ENCODE measurements at regions not wholly inside any gene's neighbourhood (a gene's known extent, or its start where the extent isn't known, plus 50 kb on each side); places are given as distances from the start of the nearest gene placed in this dataset.

DNA sequence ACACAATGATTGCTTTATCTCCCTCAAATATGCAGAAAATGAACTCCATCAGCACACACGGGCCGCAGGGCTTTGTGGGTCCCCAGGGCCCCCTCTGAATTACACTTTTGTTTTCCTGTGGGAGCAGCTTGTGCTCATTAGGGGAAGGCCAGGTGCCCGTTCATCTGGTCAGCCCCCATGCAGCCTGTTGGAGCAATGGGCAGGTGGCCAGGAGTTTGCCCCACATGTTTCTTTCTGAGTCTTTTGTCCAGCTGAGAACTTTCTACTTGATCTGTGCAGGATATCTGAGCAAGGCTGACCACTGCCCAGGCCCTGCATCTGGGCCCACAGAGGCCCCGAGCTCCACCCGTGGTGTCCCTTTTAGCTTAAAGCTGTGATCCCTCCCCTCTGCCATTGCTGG is 105.3 kb upstream of the FAM20C start:
- Histone ChIP-seq H2BK15ac (ENCODE audit: low read depth, low read length) (no peak overlapping the region), H3K4me2 (ENCODE audit: low read depth, low read length) (no peak overlapping the region), H3K9me1 (ENCODE audit: insufficient read depth, low read length) (peaks cover 32% of the 10 kb centered on the region), H2BK120ac (ENCODE audit: low read depth, low read length) (peak overlapping the region; percentile 98; the same call in 1 of the 2 replicates), H4K8ac (ENCODE audit: low read depth in 2 of 2, low read length in 2 of 2) (peak overlapping the region in 1 of 2 experiments; percentile 13; a peak in 2 of 4 replicates), H2BK5ac (ENCODE audit: low read depth, low read length, poor library complexity, severe bottlenecking) (no peak overlapping the region), H3K9me3 (ENCODE audit: control insufficient read depth, insufficient read depth, low read length) (no peaks in the 10 kb centered on the region), H3K27ac (ENCODE audit: insufficient read depth, low read length) (no peak overlapping the region), H4K91ac (ENCODE audit: insufficient read depth, low read depth, low read length) (peak overlapping the region; percentile 92), H3K36me3 (ENCODE audit: control insufficient read depth, insufficient read depth, low read length) (no peaks in the 10 kb centered on the region), H2AFZ (replicated peaks; ENCODE audit: low read length, poor library complexity) (no peak overlapping the region), H4K5ac (ENCODE audit: low read depth, low read length) (no peak overlapping the region), H3K27me3 (ENCODE audit: control insufficient read depth, insufficient read depth, low read length) (no peaks in the 10 kb centered on the region), H3K79me1 (ENCODE audit: low read depth in 1 of 2, low read length in 2 of 2) (peaks cover 0 to 15% of the 10 kb centered on the region in 2 experiments; a peak in 2 of 4 replicates), H4K20me1 (ENCODE audit: insufficient read depth, low read length) (no peaks in the 10 kb centered on the region), H3K9ac (ENCODE audit: low read depth, low read length) (no peak overlapping the region), H3K4me1 (ENCODE audit: control insufficient read depth, insufficient read depth, low read length) (peaks cover 37% of the 10 kb centered on the region), H3K56ac (ENCODE audit: extremely low read depth, insufficient read depth, low read length) (no peak overlapping the region), H3K18ac (ENCODE audit: low read depth, low read length) (no peak overlapping the region), H2BK20ac (ENCODE audit: low read depth, low read length) (no peak overlapping the region), H2AK9ac (replicated peaks; ENCODE audit: low read depth, low read length, poor library complexity) (peak overlapping the region; percentile 34), H3K14ac (replicated peaks; ENCODE audit: low read depth, low read length) (peak overlapping the region; percentile 49; the same call in 1 of the 2 replicates), H3K4me3 (ENCODE audit: insufficient read depth, low read depth, low read length) (no peak overlapping the region), H3K23ac (ENCODE audit: low read depth, low read length) (no peak overlapping the region), H3K4ac (ENCODE audit: low read depth, low read length) (peak overlapping the region; percentile 98), H2AK5ac (ENCODE audit: low read depth, low read length) (peak overlapping the region; percentile 96)
- CTCF ChIA-PET, result no interaction called here
- dilution Hi-C loops (cut with HindIII; ENCODE audit: low sequenced_read_pairs, unreplicated experiment) (no loop called here), in situ Hi-C loops (cut with MboI; ENCODE audit: low sequenced_read_pairs) (no loop called here), intact Hi-C loops (cut with micrococcal nuclease) (no loop called here)
- no peak for ATAC-seq (ENCODE audit: low read depth)
- 100% methylated on average over 1 of the region's 5 CpGs; no CpG with 5 or more reads in 1 of the 2 experiments for WGBS, 2 experiments (ENCODE audit: extremely low coverage in 2 of 2, insufficient read length in 1 of 2)
- DNase-seq, result no peak
- TF ChIP-seq RCOR1 (IDR thresholded peaks at IDR 0.05; ENCODE audit: insufficient replicate concordance, low read length) (no peak), MXI1 (IDR thresholded peaks at IDR 0.05; ENCODE audit: borderline replicate concordance, low read depth, low read length) (no peak), MAZ (IDR thresholded peaks at IDR 0.05; ENCODE audit: borderline replicate concordance, low read depth, low read length) (no peak)
- TF ChIP-seq, protein P1, sequence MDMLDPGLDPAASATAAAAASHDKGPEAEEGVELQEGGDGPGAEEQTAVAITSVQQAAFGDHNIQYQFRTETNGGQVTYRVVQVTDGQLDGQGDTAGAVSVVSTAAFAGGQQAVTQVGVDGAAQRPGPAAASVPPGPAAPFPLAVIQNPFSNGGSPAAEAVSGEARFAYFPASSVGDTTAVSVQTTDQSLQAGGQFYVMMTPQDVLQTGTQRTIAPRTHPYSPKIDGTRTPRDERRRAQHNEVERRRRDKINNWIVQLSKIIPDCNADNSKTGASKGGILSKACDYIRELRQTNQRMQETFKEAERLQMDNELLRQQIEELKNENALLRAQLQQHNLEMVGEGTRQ (IDR thresholded peaks at IDR 0.05; ENCODE audit: low read depth, low read length), result no peak
- POLR2A ChIA-PET (ENCODE audit: unreplicated experiment), result no interaction called here
- no TSS peak for BruUV-seq (replicated peaks)

Measured in IMR-90 (cell line).